HepG2 (cell line): ENCODE measurements at regions not wholly inside any gene's neighbourhood (a gene's known extent, or its start where the extent isn't known, plus 50 kb on each side); places are given as distances from the start of the nearest gene placed in this dataset.

ENCODE experiments used
- CHD2 ChIP-seq: IDR thresholded peaks from 2 replicates; pipeline ENCODE4 v1.6.1; 2011; ENCODE audit warnings: low read depth, low read length, improper control_type of control experiment
- DNMT3B ChIP-seq: conservative IDR thresholded peaks from 2 replicates; pipeline ENCODE4 v1.6.1; 2016; ENCODE audit warnings: missing biosample characterization, control low read depth
- EP300 ChIP-seq, 3 experiments: sonication (generic) in 1 of 3; formaldehyde crosslinking in 1 of 3; IDR thresholded peaks; 2 replicates each; pipeline versions ENCODE4 v1.5.1 to v1.6.1; 2011 to 2020; ENCODE audit warnings: low read depth in 2 of 3, low read length in 2 of 3, borderline replicate concordance in 1 of 3, improper control_type of control experiment in 1 of 3, mild to moderate bottlenecking in 1 of 3, missing genetic modification reagents in 1 of 3, moderate library complexity in 1 of 3
- HCFC1 ChIP-seq: fragments of 150-350 bp; IDR thresholded peaks from 2 replicates; pipeline ENCODE4 v1.6.1; 2014; ENCODE audit warnings: low read depth, low read length
- NFE2L1 ChIP-seq: sonication (generic); formaldehyde crosslinking; IDR thresholded peaks from 2 replicates; pipeline ENCODE4 v1.4.0; 2020; ENCODE audit warnings: missing genetic modification reagents, mild to moderate bottlenecking, borderline replicate concordance
- POLR2A ChIP-seq, 2 experiments: IDR thresholded peaks; 2 replicates each; pipeline ENCODE4 v1.6.1; 2011; ENCODE audit warnings: low read depth in 2 of 2, low read length in 2 of 2, mild to moderate bottlenecking in 1 of 2, moderate library complexity in 1 of 2; ENCODE audit not compliant: insufficient read depth in 1 of 2
- SP2 ChIP-seq: sonication (generic); formaldehyde crosslinking; IDR thresholded peaks from 2 replicates; pipeline ENCODE4 v1.5.1; 2020; ENCODE audit warnings: mild to moderate bottlenecking, missing genetic modification reagents
- TCF7L2 ChIP-seq: IDR thresholded peaks from 2 replicates; pipeline ENCODE4 v1.6.1; 2011; ENCODE audit warnings: mild to moderate bottlenecking, low read depth, low read length, moderate library complexity
- ZNF430 ChIP-seq: sonication (generic); formaldehyde crosslinking; IDR thresholded peaks from 2 replicates; pipeline ENCODE4 v1.9.0; 2021; ENCODE audit warnings: mild to moderate bottlenecking, missing genetic modification reagents
- ZSCAN29 ChIP-seq: sonication (generic); formaldehyde crosslinking; conservative IDR thresholded peaks from 2 replicates; pipeline ENCODE4 v1.4.0; 2020; ENCODE audit warnings: mild to moderate bottlenecking, missing genetic modification reagents
- TF ChIP-seq, protein P1 (sequence below), 2 experiments: IDR thresholded peaks; 2 replicates each; pipeline ENCODE4 v1.6.1; 2011 to 2012; ENCODE audit warnings: low read length in 2 of 2, borderline replicate concordance in 1 of 2, low read depth in 1 of 2, mild to moderate bottlenecking in 1 of 2, moderate library complexity in 1 of 2
- TF ChIP-seq, protein P2 (sequence below): sonication (generic); formaldehyde crosslinking; IDR thresholded peaks from 2 replicates; pipeline ENCODE4 v1.5.0; 2020; ENCODE audit warnings: mild to moderate bottlenecking, missing genetic modification reagents, moderate library complexity
- TF ChIP-seq, protein P3 (sequence below), 2 experiments: sonication (generic) in 1 of 2; formaldehyde crosslinking in 1 of 2; IDR thresholded peaks; 2 replicates each; pipeline versions ENCODE4 v1.4.0 to v1.6.1; 2018 to 2020; ENCODE audit warnings: missing genetic modification reagents in 2 of 2, borderline replicate concordance in 1 of 2, low read depth in 1 of 2, mild to moderate bottlenecking in 1 of 2, missing biosample characterization in 1 of 2
- TF ChIP-seq, protein P4 (sequence below): sonication (generic); formaldehyde crosslinking; IDR thresholded peaks from 2 replicates; pipeline ENCODE4 v1.9.0; 2021; ENCODE audit warnings: missing genetic modification reagents, mild to moderate bottlenecking, borderline replicate concordance

DNA sequence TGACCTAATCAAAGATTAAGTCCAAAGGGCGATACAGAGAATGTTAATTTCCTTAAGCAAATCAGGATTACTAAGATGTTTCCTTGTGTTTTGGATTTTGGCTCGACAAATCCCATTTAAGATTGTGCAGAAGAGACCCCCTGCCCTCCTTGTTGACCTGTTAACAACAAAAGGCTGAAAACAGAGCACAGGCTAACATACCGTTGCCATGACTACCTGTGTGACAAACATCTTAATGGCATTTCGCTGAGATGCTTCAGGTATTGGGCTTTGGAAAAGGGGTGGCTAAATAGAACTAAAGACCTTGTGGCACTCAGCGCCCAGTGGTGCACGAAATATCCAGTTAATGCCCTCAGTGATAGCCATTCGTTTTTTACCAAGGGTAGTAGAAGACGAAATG is 1532.3 kb upstream of the TMEM132C start:
- TF ChIP-seq, protein P1, sequence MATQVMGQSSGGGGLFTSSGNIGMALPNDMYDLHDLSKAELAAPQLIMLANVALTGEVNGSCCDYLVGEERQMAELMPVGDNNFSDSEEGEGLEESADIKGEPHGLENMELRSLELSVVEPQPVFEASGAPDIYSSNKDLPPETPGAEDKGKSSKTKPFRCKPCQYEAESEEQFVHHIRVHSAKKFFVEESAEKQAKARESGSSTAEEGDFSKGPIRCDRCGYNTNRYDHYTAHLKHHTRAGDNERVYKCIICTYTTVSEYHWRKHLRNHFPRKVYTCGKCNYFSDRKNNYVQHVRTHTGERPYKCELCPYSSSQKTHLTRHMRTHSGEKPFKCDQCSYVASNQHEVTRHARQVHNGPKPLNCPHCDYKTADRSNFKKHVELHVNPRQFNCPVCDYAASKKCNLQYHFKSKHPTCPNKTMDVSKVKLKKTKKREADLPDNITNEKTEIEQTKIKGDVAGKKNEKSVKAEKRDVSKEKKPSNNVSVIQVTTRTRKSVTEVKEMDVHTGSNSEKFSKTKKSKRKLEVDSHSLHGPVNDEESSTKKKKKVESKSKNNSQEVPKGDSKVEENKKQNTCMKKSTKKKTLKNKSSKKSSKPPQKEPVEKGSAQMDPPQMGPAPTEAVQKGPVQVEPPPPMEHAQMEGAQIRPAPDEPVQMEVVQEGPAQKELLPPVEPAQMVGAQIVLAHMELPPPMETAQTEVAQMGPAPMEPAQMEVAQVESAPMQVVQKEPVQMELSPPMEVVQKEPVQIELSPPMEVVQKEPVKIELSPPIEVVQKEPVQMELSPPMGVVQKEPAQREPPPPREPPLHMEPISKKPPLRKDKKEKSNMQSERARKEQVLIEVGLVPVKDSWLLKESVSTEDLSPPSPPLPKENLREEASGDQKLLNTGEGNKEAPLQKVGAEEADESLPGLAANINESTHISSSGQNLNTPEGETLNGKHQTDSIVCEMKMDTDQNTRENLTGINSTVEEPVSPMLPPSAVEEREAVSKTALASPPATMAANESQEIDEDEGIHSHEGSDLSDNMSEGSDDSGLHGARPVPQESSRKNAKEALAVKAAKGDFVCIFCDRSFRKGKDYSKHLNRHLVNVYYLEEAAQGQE (IDR thresholded peaks at IDR 0.05; ENCODE audit: borderline replicate concordance in 1 of 2, low read depth in 1 of 2, low read length in 2 of 2) = no peak
- TF ChIP-seq NFE2L1 (no peak), ZNF430 (CRISPR knock-in tag) (no peak), CHD2 (no peak), TCF7L2 (no peak), HCFC1 (no peak), POLR2A (IDR thresholded peaks at IDR 0.05; ENCODE audit: insufficient read depth in 1 of 2, low read depth in 2 of 2, low read length in 2 of 2) (no peak), DNMT3B (CRISPR knock-in tag) (no peak), EP300 (IDR thresholded peaks at IDR 0.05; ENCODE audit: low read depth in 2 of 2, low read length in 2 of 2) (no peak), EP300 (CRISPR knock-in tag; IDR thresholded peaks at IDR 0.05; ENCODE audit: borderline replicate concordance) (no peak), ZSCAN29 (CRISPR knock-in tag) (no peak), SP2 (CRISPR knock-in tag) (no peak)
- TF ChIP-seq, protein P2, sequence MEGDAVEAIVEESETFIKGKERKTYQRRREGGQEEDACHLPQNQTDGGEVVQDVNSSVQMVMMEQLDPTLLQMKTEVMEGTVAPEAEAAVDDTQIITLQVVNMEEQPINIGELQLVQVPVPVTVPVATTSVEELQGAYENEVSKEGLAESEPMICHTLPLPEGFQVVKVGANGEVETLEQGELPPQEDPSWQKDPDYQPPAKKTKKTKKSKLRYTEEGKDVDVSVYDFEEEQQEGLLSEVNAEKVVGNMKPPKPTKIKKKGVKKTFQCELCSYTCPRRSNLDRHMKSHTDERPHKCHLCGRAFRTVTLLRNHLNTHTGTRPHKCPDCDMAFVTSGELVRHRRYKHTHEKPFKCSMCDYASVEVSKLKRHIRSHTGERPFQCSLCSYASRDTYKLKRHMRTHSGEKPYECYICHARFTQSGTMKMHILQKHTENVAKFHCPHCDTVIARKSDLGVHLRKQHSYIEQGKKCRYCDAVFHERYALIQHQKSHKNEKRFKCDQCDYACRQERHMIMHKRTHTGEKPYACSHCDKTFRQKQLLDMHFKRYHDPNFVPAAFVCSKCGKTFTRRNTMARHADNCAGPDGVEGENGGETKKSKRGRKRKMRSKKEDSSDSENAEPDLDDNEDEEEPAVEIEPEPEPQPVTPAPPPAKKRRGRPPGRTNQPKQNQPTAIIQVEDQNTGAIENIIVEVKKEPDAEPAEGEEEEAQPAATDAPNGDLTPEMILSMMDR (CRISPR knock-in tag) = no peak
- TF ChIP-seq, protein P3, sequence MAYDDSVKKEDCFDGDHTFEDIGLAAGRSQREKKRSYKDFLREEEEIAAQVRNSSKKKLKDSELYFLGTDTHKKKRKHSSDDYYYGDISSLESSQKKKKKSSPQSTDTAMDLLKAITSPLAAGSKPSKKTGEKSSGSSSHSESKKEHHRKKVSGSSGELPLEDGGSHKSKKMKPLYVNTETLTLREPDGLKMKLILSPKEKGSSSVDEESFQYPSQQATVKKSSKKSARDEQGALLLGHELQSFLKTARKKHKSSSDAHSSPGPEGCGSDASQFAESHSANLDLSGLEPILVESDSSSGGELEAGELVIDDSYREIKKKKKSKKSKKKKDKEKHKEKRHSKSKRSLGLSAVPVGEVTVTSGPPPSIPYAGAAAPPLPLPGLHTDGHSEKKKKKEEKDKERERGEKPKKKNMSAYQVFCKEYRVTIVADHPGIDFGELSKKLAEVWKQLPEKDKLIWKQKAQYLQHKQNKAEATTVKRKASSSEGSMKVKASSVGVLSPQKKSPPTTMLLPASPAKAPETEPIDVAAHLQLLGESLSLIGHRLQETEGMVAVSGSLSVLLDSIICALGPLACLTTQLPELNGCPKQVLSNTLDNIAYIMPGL (CRISPR knock-in tag; IDR thresholded peaks at IDR 0.05; ENCODE audit: borderline replicate concordance in 1 of 2, low read depth in 1 of 2) = no peak
- TF ChIP-seq, protein P4, sequence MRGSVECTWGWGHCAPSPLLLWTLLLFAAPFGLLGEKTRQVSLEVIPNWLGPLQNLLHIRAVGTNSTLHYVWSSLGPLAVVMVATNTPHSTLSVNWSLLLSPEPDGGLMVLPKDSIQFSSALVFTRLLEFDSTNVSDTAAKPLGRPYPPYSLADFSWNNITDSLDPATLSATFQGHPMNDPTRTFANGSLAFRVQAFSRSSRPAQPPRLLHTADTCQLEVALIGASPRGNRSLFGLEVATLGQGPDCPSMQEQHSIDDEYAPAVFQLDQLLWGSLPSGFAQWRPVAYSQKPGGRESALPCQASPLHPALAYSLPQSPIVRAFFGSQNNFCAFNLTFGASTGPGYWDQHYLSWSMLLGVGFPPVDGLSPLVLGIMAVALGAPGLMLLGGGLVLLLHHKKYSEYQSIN = no peak
